SK-N-SH (cell line): ENCODE measurements at regions not wholly inside any gene's neighbourhood (a gene's known extent, or its start where the extent isn't known, plus 50 kb on each side); places are given as distances from the start of the nearest gene placed in this dataset.

Experiments used
- FOXJ3 ChIP-seq: sonication (generic); formaldehyde crosslinking; IDR thresholded peaks from 2 replicates; pipeline ENCODE4 v1.5.1; 2020; ENCODE audit warnings: mild to moderate bottlenecking, missing genetic modification reagents
- GABPA ChIP-seq: IDR thresholded peaks from 2 replicates; pipeline ENCODE4 v1.4.0; 2012; ENCODE audit warnings: low read depth, mild to moderate bottlenecking
- JUND ChIP-seq: IDR thresholded peaks from 2 replicates; pipeline ENCODE4 v1.4.0; 2012
- MXI1 ChIP-seq: IDR thresholded peaks from 2 replicates; pipeline ENCODE4 v1.6.1; 2012; ENCODE audit warnings: mild to moderate bottlenecking, low read depth, low read length, improper control_type of control experiment
- NFIC ChIP-seq: IDR thresholded peaks from 2 replicates; pipeline ENCODE4 v1.4.0; 2012; ENCODE audit warnings: borderline replicate concordance
- POLR2AphosphoS5 ChIP-seq: IDR thresholded peaks from 2 replicates; pipeline ENCODE4 v1.6.1; 2012; ENCODE audit warnings: low read depth, low read length
- SMC3 ChIP-seq: IDR thresholded peaks from 2 replicates; pipeline ENCODE4 v1.6.1; 2012; ENCODE audit warnings: low read depth, low read length, improper control_type of control experiment
- TCF12 ChIP-seq: IDR thresholded peaks from 2 replicates; pipeline ENCODE4 v1.4.0; 2012
- TEAD4 ChIP-seq: IDR thresholded peaks from 2 replicates; pipeline ENCODE4 v1.4.0; 2012; ENCODE audit warnings: mild to moderate bottlenecking, borderline replicate concordance; ENCODE audit not compliant: insufficient read depth
- YY1 ChIP-seq: IDR thresholded peaks from 2 replicates; pipeline ENCODE4 v1.4.0; 2012; ENCODE audit warnings: low read depth, mild to moderate bottlenecking
- TF ChIP-seq, protein P1 (sequence below): fragments of 200-600 bp; sonication (generic); IDR thresholded peaks from 2 replicates; pipeline ENCODE4 v1.6.1; 2017; ENCODE audit warnings: antibody characterized with exemption, mild to moderate bottlenecking, moderate library complexity
- TF ChIP-seq, protein P2 (sequence below): fragments of 150-350 bp; IDR thresholded peaks from 2 replicates; pipeline ENCODE4 v1.6.1; 2017; ENCODE audit warnings: antibody characterized with exemption, low read length, low read depth, borderline replicate concordance
- TF ChIP-seq, protein P3 (sequence below): IDR thresholded peaks from 2 replicates; pipeline ENCODE4; 2012

DNA sequence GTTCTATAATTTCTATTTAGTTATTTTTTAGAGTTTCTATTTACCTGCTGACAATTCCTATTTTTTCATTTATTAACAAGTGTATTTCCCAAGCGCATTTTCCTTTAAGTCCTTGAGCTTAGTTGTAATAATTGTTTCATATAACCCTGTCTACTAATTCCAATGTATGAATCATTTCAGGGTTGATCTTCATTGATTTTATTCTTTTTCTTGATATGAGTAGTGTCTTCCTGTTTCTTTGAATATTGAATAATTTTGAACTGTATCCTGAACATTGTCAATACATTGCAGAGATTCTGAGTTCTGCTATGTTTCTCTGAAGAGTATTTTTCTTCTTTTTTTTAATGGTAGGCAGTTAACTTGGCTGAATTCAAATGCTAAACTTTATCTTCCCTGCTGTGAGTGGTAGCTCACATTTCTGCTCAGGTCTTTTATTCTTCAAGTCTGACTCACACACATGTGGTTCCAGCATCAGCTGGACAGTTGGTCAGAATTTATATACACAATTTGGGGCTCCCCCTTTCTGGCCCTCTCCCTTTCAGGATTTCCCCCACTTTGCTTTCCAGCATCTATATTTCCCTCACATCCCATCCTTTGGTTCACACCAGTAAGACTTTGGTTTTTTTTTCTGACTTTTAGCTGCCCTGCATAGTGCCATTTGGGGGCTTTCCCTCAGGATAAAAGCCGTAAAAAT lies 54.4 kb upstream of the WDR26 start:
- no peak for TF ChIP-seq TCF12
- TF ChIP-seq, protein P1, sequence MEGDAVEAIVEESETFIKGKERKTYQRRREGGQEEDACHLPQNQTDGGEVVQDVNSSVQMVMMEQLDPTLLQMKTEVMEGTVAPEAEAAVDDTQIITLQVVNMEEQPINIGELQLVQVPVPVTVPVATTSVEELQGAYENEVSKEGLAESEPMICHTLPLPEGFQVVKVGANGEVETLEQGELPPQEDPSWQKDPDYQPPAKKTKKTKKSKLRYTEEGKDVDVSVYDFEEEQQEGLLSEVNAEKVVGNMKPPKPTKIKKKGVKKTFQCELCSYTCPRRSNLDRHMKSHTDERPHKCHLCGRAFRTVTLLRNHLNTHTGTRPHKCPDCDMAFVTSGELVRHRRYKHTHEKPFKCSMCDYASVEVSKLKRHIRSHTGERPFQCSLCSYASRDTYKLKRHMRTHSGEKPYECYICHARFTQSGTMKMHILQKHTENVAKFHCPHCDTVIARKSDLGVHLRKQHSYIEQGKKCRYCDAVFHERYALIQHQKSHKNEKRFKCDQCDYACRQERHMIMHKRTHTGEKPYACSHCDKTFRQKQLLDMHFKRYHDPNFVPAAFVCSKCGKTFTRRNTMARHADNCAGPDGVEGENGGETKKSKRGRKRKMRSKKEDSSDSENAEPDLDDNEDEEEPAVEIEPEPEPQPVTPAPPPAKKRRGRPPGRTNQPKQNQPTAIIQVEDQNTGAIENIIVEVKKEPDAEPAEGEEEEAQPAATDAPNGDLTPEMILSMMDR: no peak
- no peak for TF ChIP-seq FOXJ3 (CRISPR knock-in tag)
- TF ChIP-seq JUND: no peak
- no peak for TF ChIP-seq MXI1
- TF ChIP-seq TEAD4: no peak
- no peak for TF ChIP-seq GABPA
- no peak for TF ChIP-seq SMC3
- TF ChIP-seq NFIC: no peak
- no peak for TF ChIP-seq POLR2AphosphoS5
- no peak for TF ChIP-seq YY1
- TF ChIP-seq, protein P2, sequence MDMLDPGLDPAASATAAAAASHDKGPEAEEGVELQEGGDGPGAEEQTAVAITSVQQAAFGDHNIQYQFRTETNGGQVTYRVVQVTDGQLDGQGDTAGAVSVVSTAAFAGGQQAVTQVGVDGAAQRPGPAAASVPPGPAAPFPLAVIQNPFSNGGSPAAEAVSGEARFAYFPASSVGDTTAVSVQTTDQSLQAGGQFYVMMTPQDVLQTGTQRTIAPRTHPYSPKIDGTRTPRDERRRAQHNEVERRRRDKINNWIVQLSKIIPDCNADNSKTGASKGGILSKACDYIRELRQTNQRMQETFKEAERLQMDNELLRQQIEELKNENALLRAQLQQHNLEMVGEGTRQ: no peak
- TF ChIP-seq, protein P3, sequence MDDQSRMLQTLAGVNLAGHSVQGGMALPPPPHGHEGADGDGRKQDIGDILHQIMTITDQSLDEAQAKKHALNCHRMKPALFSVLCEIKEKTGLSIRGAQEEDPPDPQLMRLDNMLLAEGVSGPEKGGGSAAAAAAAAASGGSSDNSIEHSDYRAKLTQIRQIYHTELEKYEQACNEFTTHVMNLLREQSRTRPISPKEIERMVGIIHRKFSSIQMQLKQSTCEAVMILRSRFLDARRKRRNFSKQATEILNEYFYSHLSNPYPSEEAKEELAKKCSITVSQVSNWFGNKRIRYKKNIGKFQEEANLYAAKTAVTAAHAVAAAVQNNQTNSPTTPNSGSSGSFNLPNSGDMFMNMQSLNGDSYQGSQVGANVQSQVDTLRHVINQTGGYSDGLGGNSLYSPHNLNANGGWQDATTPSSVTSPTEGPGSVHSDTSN: no peak
